Activated CD4-positive, alpha-beta memory T cell treated with anti-CD3 and anti-CD28 coated beads for 36 hours (primary cell): ENCODE measurements at regions not wholly inside any gene's neighbourhood (a gene's known extent, or its start where the extent isn't known, plus 50 kb on each side); places are given as distances from the start of the nearest gene placed in this dataset.
A peak's percentile ranks its signal among the peaks of the same experiment; 100 is the strongest.

Experiments used
- CTCF ChIA-PET: fragments of 350-600 bp; sonication (Branson Sonifier 250); formaldehyde crosslinking; loops from one replicate; lab custom pipeline; 2021; ENCODE audit warnings: antibody characterized with exemption, inconsistent platforms; lab: Charles Lee
- POLR2A ChIA-PET: fragments of 350-600 bp; sonication (Branson Sonifier 250); formaldehyde crosslinking; loops from one replicate; lab custom pipeline; 2021; ENCODE audit warnings: antibody characterized with exemption; lab: Charles Lee
- DNase-seq: peaks from one replicate; pipeline ENCODE4 v3.0.0-alpha.2; 2020
- H3K27ac Mint-ChIP-seq: one replicate; pipeline ENCODE4 v1.8.0; 2021; ENCODE audit warnings: mixed read lengths
- H3K27me3 Mint-ChIP-seq: one replicate; pipeline ENCODE4 v1.8.0; 2021; ENCODE audit warnings: mixed read lengths
- H3K36me3 Mint-ChIP-seq: one replicate; pipeline ENCODE4 v1.8.0; 2021; ENCODE audit warnings: mixed read lengths
- H3K4me1 Mint-ChIP-seq: one replicate; pipeline ENCODE4 v1.8.0; 2021; ENCODE audit warnings: low read depth, mixed read lengths
- H3K4me3 Mint-ChIP-seq: one replicate; pipeline ENCODE4 v1.8.0; 2021; ENCODE audit warnings: mild to moderate bottlenecking, mixed read lengths
- H3K9me3 Mint-ChIP-seq: one replicate; pipeline ENCODE4 v1.8.0; 2021; ENCODE audit warnings: mixed read lengths
- intact Hi-C: fragments of 100-400 bp; cut with micrococcal nuclease; formaldehyde crosslinking; loops from one replicate; pipeline ENCODE4 v1.15.1; 2023

GRCh38 chr10:62637249-62638061, 167.1 kb upstream of the ADO start:
- intact Hi-C loops: loop anchor here (1.0 to 5.0 kb wide), 11 partner anchors 18 to 495 kb away; partner anchors contain the start of genes EGR2 and NRBF2
- no peak overlapping the region for H3K4me3 Mint-ChIP-seq
- H3K27me3 Mint-ChIP-seq: no peaks in the 10 kb centered on the region
- peaks cover 26% of the 10 kb centered on the region for H3K4me1 Mint-ChIP-seq
- DNase-seq: peak; percentile 84
- ChIA-PET CTCF (interaction anchor here (0.7 to 2.7 kb wide), 13 partner anchors 15 to 358 kb away, joined by 3 to 12 read pairs (median 3); partner anchors contain the start of genes ADO and EGR2), POLR2A (interaction anchor here (0.6 to 3.6 kb wide), 13 partner anchors 10 to 355 kb away, joined by 3 to 24 read pairs (median 4); partner anchors contain the start of gene EGR2)
- no peaks in the 10 kb centered on the region for H3K36me3 Mint-ChIP-seq
- H3K27ac Mint-ChIP-seq: no peak overlapping the region
- H3K9me3 Mint-ChIP-seq: no peaks in the 10 kb centered on the region

GRCh38 chr10:62638062-62638477, 166.4 kb upstream of the ADO start:
- Mint-ChIP-seq H3K9me3 (no peaks in the 10 kb centered on the region), H3K27ac (no peak overlapping the region), H3K4me1 (peaks cover 22% of the 10 kb centered on the region), H3K27me3 (no peaks in the 10 kb centered on the region), H3K4me3 (no peak overlapping the region), H3K36me3 (no peaks in the 10 kb centered on the region)
- ChIA-PET CTCF (interaction anchor here (0.6 to 2.7 kb wide), 8 partner anchors 18 to 219 kb away, joined by 3 to 12 read pairs (median 3); partner anchors contain the start of gene EGR2), POLR2A (interaction anchor here (1.0 to 3.6 kb wide), 10 partner anchors 10 to 354 kb away, joined by 3 to 24 read pairs (median 8); partner anchors contain the start of gene EGR2)
- intact Hi-C loops: loop anchor here (5.0 kb wide), 3 partner anchors 256 to 494 kb away; partner anchors contain the start of gene NRBF2
- DNase-seq: peak; percentile 31

GRCh38 chr10:62639144-62639543, 165.4 kb upstream of the ADO start:
- H3K4me3 Mint-ChIP-seq: no peak overlapping the region
- no peaks in the 10 kb centered on the region for H3K36me3 Mint-ChIP-seq
- ChIA-PET POLR2A (interaction anchor here (3.0 to 3.6 kb wide), 2 partner anchors 42 to 178 kb away, joined by 20 to 24 read pairs; partner anchors contain the start of gene EGR2), CTCF (interaction anchor here (1.1 to 2.7 kb wide), 3 partner anchors 28 to 42 kb away, joined by 3 to 9 read pairs (median 5); no protein-coding TSS in a partner anchor)
- H3K27ac Mint-ChIP-seq: no peak overlapping the region
- H3K27me3 Mint-ChIP-seq: no peaks in the 10 kb centered on the region
- peaks cover 30% of the 10 kb centered on the region for H3K4me1 Mint-ChIP-seq
- intact Hi-C loops: loop anchor here (5.0 kb wide), 3 partner anchors 257 to 493 kb away; partner anchors contain the start of gene NRBF2
- DNase-seq: no peak
- H3K9me3 Mint-ChIP-seq: no peaks in the 10 kb centered on the region

- ChIA-PET POLR2A (interaction anchor here (1.0 to 1.1 kb wide), 2 partner anchors 41 to 93 kb away, joined by 3 read pairs; no protein-coding TSS in a partner anchor), CTCF (interaction anchor here (0.7 to 2.7 kb wide), 3 partner anchors 29 to 41 kb away, joined by 3 to 9 read pairs (median 4); no protein-coding TSS in a partner anchor)
- Mint-ChIP-seq H3K9me3 (no peaks in the 10 kb centered on the region), H3K27ac (no peak overlapping the region), H3K36me3 (no peaks in the 10 kb centered on the region), H3K4me1 (peaks cover 24% of the 10 kb centered on the region), H3K27me3 (no peaks in the 10 kb centered on the region), H3K4me3 (no peak overlapping the region)
- DNase-seq: peak; percentile 19
- intact Hi-C loops: no loop called here
Measured at GRCh38 chr10:62640411-62640810, 164.1 kb upstream of the ADO start.

- Mint-ChIP-seq H3K27ac (peak overlapping the region; percentile 11), H3K4me1 (peaks cover 36% of the 10 kb centered on the region), H3K9me3 (no peaks in the 10 kb centered on the region), H3K27me3 (no peaks in the 10 kb centered on the region), H3K4me3 (no peak overlapping the region), H3K36me3 (no peaks in the 10 kb centered on the region)
- no peak for DNase-seq
- CTCF ChIA-PET: no interaction called here
- intact Hi-C loops: loop anchor here (1.0 kb wide), 1 partner anchor 37 kb away; no protein-coding TSS in a partner anchor
- POLR2A ChIA-PET: interaction anchor here (1.2 kb wide), 1 partner anchor 136 kb away, joined by 3 read pairs; no protein-coding TSS in a partner anchor
Measured at GRCh38 chr10:62643606-62644587, 160.6 kb upstream of the ADO start.

GRCh38 chr10:62647375-62648092, 157.0 kb upstream of the ADO start:
- H3K36me3 Mint-ChIP-seq: no peaks in the 10 kb centered on the region
- intact Hi-C loops: no loop called here
- H3K27me3 Mint-ChIP-seq: no peaks in the 10 kb centered on the region
- peak; percentile 46 for DNase-seq
- ChIA-PET POLR2A (interaction anchor here (0.6 to 1.6 kb wide), 2 partner anchors 10 to 79 kb away, joined by 3 to 9 read pairs; no protein-coding TSS in a partner anchor), CTCF (interaction anchor here (0.8 to 1.2 kb wide), 4 partner anchors 34 to 163 kb away, joined by 3 read pairs; no protein-coding TSS in a partner anchor)
- peaks cover 34% of the 10 kb centered on the region for H3K4me1 Mint-ChIP-seq
- H3K27ac Mint-ChIP-seq: no peak overlapping the region
- H3K4me3 Mint-ChIP-seq: no peak overlapping the region
- no peaks in the 10 kb centered on the region for H3K9me3 Mint-ChIP-seq

- Mint-ChIP-seq H3K27me3 (no peaks in the 10 kb centered on the region), H3K36me3 (no peaks in the 10 kb centered on the region), H3K4me3 (no peak overlapping the region), H3K9me3 (no peaks in the 10 kb centered on the region), H3K27ac (no peak overlapping the region), H3K4me1 (peaks cover 35% of the 10 kb centered on the region)
- POLR2A ChIA-PET: no interaction called here
- intact Hi-C loops: no loop called here
- CTCF ChIA-PET: no interaction called here
- DNase-seq: no peak
Measured at GRCh38 chr10:62648921-62649320, 155.6 kb upstream of the ADO start.

GRCh38 chr10:62650411-62650810, 154.1 kb upstream of the ADO start:
- intact Hi-C loops: no loop called here
- ChIA-PET CTCF (no interaction called here), POLR2A (no interaction called here)
- Mint-ChIP-seq H3K27ac (no peak overlapping the region), H3K36me3 (no peaks in the 10 kb centered on the region), H3K27me3 (no peaks in the 10 kb centered on the region), H3K9me3 (no peaks in the 10 kb centered on the region), H3K4me3 (no peak overlapping the region), H3K4me1 (peaks cover 38% of the 10 kb centered on the region)
- no peak for DNase-seq

GRCh38 chr10:62651341-62651740, 153.2 kb upstream of the ADO start:
- Mint-ChIP-seq H3K4me1 (peaks cover 43% of the 10 kb centered on the region), H3K9me3 (no peaks in the 10 kb centered on the region), H3K4me3 (no peak overlapping the region), H3K27ac (no peak overlapping the region), H3K27me3 (no peaks in the 10 kb centered on the region), H3K36me3 (no peaks in the 10 kb centered on the region)
- intact Hi-C loops: no loop called here
- ChIA-PET POLR2A (no interaction called here), CTCF (no interaction called here)
- no peak for DNase-seq

GRCh38 chr10:62652114-62652513, 152.4 kb upstream of the ADO start:
- DNase-seq: peak; percentile 25
- intact Hi-C loops: no loop called here
- no peaks in the 10 kb centered on the region for H3K36me3 Mint-ChIP-seq
- H3K9me3 Mint-ChIP-seq: no peaks in the 10 kb centered on the region
- CTCF ChIA-PET: interaction anchor here (0.7 kb wide), 1 partner anchor 15 kb away, joined by 3 read pairs; no protein-coding TSS in a partner anchor
- H3K4me3 Mint-ChIP-seq: no peak overlapping the region
- no peaks in the 10 kb centered on the region for H3K27me3 Mint-ChIP-seq
- POLR2A ChIA-PET: no interaction called here
- H3K4me1 Mint-ChIP-seq: peaks cover 41% of the 10 kb centered on the region
- H3K27ac Mint-ChIP-seq: no peak overlapping the region
